Skin epidermis (tissue), 12 donors: ENCODE measurements at regions not wholly inside any gene's neighbourhood (a gene's known extent, or its start where the extent isn't known, plus 50 kb on each side); places are given as distances from the start of the nearest gene placed in this dataset.

Source experiments
- H3K27ac ChIP-seq, 21 experiments: fragments of 200-600 bp; sonication (generic) in 11 of 21; one replicate each; pipeline ENCODE4 v1.5.0; 2020; ENCODE audit warnings: mild to moderate bottlenecking in 3 of 21, inconsistent platforms in 2 of 21, moderate library complexity in 2 of 21
- H3K4me3 ChIP-seq, 7 experiments: fragments of 200-600 bp; sonication (generic) in 2 of 7; one replicate each; pipeline ENCODE4 v1.5.0; 2020; ENCODE audit warnings: inconsistent platforms in 2 of 7, mild to moderate bottlenecking in 2 of 7, moderate library complexity in 1 of 7

DNA sequence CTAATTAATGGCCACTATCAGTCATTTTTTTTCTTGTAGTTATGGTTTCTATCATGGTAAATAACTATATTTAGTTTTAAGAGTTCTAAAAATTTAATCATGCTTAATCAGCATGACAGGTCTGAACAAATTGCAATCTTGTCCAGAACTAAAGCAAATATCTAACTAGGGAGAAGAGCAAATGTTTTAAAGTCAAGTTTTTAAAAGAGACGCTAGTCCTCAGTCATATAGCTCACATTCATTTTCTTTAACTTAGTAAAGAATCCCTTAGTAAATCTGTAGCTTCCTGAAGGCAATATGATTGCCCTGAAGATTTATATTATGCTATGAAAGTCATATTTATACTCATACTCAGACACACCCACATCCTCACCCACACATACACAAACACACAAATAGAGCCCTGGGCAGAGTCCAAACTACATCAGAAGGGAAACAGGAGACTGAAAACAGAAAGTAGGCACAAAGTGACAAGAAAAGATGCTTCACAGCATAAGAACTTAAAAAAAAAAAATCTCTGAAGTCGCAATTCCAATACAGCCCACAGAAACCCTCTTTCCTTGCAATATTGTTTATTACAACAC is 1149.1 kb downstream of the SI start:
- H3K4me3 ChIP-seq, result no peak overlapping the region
- H3K27ac ChIP-seq, result no peak overlapping the region

DNA sequence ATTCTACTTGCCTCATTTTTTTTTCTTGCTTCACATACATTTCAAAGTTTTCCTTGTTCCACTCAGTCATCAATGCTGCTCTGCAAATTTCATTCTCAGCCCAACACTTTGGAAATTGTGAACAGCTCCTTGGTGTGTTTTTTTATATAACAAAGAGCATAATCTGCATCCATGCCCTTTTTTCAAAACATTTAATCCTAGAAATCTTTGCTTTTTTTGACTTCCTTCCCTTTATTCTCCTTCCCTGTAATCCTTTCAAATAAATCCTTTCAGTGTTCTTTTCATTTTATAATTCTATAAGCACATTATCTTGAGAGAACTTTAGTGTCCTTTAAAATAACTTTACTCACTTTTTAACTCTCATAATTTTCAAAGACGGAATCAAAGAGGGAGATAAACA is 1150.8 kb downstream of the SI start:
- H3K4me3 ChIP-seq, result no peak overlapping the region

DNA sequence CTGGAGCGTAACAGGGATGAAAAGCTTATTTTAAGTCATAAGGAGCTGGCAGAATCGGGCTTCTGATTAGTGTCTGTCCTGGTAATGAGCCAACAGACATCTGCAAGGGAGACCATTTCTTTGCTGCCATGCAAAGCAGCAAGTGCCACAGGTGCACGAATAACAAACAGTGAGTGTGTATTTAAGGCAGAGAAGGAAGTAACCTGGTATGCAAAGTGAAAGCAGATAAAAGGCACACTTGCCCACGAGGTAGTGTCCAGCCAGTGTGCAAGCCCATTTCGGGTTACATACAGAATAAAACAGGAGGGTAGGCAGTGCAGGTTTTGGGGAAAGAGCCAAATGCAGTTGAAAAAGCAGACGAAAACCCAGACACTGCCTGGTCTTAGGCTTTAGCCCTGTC is 1153.7 kb downstream of the SI start:
- H3K27ac ChIP-seq, result no peak overlapping the region
- H3K4me3 ChIP-seq, result no peak overlapping the region

More for the DNA sequence above, 1150.8 kb downstream of the SI start:
- H3K27ac ChIP-seq, result no peak overlapping the region

DNA sequence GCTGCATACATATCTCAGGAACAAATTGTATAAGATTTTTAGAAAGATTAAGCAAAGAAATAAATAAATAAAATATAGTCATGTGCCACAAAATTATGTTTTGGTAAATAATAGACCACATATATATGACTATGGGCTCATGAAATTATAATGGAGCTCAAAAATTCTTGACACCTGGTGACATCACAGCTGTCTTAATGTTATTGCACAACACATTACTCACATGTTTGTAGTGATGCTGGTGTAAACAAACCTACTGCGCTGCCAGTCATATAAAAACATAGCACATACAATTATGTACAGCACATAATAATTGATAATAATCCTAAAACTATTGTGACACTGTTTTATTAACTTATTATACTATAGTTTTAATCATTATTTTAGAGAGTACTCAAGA is 1159.1 kb downstream of the SI start:
- no peak overlapping the region for H3K27ac ChIP-seq
- H3K4me3 ChIP-seq, result no peak overlapping the region

DNA sequence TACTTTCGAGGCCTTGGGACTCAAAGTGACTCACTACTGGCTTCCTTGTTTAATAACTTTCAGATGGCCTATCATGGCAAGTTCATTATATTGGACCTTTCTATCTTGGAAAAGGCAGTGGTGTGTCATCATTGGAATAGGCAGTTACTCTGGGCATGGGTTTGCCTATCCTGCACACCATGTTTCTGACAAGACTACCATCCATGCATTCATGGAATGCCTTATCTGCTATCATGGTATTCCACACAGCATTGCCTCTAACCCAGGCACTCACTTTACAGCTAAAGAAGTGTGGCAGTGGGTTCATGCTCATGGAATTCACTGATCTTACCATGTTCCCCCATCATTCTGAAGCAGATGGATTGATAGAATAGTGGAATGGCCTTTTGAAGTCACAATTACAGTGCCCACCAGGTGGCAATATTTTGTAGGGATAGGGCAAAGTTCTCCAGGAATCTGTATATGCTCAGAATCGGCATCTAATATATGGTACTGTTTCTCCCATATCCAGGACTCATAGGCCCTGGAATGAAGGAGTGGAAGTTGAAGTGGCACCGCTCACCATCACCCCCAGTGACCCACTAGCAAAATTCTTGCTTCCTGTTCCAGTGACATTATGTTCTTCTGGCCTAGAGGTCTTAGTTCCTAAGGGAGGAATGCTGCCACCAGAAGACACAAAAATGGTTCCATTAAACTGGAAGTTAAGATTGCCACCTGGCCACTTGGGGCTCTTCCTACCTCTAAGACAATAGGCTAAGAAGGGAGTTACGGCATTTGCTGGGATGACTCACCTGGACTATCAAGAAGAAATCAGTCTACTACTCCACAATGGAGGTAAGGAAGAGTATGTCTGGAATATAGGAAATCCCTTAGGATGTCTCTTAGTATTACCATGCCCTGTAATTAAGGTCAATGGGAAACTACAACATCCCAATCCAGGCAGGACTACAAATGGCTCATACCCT is 1161.4 kb downstream of the SI start:
- Histone ChIP-seq H3K27ac (no peak overlapping the region), H3K4me3 (no peak overlapping the region)

DNA sequence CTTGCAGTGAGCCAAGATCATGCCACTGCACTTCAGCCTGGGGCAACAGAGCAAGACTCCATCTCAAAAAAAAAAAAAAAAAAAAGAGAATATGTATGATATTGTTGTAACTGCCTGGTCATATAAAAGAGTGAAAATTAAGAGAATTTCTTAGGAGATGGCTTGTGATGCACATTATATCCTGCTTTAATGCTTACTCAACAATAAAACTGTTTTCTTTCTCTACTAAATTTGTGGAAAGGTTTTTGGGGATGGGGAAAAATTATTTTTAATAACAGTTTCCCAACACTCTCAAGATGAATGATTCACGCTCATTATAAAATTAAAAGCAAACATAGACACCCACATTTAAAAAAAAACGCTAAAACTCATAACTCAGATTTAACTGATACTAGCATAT is 1163.0 kb downstream of the SI start:
- H3K27ac ChIP-seq, result no peak overlapping the region
- no peak overlapping the region for H3K4me3 ChIP-seq

DNA sequence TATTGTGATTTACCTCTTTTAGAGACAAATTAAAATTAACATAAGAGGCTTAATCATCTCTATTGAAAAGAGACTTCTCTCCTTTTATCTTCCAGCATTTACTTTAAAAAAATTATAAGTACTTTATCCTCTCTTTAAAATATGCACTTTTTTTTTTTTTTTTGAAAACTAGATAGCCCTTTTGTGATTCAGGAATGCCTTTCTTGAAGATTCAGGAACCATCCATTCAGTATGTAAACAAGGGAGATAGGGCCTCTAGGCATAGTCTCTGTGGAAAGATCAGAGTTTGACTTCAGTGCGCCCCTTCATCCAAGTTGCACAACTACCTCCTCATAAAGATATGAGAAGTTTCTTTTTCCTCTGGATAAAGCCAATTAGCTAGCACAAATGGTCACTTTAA is 1163.7 kb downstream of the SI start:
- H3K27ac ChIP-seq, result no peak overlapping the region
- H3K4me3 ChIP-seq, result no peak overlapping the region

DNA sequence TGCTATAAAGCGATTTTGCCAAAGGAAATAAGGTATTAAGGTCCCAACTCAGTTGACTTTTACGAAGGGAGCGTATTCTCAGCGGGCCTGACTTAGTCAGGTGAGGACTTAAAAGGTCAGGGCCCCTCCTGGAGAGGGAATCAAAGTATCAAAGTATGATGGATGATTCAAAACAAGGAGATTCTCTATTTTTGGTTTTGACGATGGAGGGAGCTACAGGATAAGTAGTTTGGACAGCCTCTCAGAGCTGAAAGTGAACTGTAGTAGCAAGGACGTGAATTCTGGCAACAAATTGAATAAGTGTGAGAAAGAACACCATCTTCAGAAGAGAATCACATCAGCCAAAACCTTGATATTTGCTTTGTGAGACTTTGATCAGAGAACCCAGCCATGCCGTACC is 1186.5 kb downstream of the SI start:
- Histone ChIP-seq H3K4me3 (no peak overlapping the region), H3K27ac (no peak overlapping the region)

DNA sequence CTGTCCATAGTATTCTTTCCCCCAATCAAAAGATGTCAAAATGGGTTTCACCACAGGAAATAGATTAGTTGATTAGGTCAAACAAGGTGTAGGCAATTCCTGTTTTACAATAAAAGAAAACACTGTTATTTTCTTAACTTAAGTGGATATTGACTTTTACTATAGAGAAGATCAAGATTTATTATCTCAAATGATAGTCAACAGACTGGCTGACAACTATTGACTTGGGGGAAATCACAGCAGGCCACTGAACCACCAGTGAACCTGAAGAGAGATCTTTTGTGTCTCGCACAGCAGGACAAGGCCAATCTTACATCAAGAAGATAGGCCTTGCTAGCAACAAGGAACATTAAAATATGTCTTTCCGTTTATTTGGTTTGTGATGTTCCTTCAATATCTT is 1187.6 kb downstream of the SI start:
- Histone ChIP-seq H3K27ac (no peak overlapping the region), H3K4me3 (no peak overlapping the region)

DNA sequence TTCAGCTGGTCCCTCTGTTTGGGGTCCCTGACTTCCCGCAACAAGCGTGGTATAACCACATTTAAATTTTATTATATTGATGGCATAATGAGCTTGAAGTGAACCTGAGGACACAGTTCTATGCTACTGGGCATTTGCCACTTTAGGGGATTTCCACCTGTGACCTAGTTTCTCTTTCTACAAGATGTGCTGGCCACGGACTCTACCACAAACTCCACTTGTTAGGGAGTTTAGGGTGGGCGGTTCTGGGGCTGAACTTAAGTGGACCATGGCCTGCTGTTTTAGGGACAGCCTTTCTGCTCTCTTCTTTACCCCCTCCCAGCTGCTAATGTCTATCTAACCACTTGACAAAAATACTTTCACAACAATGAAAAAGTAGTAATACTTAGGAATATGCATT is 1199.1 kb downstream of the SI start:
- no peak overlapping the region for H3K27ac ChIP-seq
- H3K4me3 ChIP-seq, result no peak overlapping the region

DNA sequence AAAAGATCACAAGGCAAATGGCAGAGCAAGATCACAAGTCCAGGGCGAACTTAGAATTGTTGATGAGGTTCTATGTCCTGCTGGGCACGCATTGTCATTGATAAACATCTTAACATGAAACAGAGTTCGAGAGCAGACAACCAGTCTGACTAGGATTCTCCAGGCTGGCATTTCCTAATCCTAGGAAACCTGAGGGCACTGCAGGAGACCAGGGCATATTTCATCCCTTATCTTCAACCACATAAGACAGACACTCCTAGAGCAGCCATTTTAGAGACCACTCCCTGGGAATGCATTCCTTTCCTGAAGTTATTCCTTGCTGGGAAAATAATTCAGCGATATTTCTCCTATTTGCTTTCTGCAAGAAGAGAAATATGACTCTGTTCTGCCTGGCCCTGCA is 1199.9 kb downstream of the SI start:
- Histone ChIP-seq H3K27ac (no peak overlapping the region), H3K4me3 (no peak overlapping the region)

DNA sequence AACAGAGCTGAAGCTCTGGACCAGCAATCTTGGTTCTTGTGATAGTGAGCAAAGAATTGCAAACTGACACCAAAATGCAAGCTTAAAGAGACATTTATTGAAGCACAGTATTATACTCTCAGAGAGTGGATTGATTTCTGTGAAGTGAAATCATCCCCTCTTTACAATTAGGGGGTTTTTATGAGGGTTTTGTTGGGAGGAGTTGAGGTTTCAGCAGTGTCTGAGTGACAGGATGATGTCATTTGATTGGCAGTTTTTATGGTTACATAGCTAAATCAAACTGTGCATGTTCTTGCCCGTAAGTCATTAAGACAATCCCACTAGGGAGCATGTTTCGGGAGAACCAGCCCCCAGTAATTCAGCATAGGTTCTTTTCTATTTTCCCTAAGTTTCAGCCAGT is 1200.5 kb downstream of the SI start:
- Histone ChIP-seq H3K4me3 (no peak overlapping the region), H3K27ac (no peak overlapping the region)

DNA sequence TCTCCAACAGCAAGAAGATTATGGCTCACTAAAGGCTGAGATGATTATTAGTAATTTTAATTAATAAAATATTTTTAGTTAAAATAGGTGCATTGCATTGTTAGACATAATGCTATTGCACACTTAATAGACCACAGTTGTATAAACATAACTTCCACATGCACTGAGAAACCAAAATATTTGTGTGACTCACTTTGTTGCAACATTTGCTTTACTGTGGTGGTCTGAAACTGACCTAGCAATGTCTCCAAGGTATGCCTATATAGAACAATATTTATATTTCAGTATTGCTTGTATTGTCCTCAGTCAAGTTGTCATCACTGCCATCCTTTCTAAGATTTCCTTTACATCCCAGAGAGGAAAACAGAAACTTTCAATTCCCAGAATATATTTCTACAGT is 1215.2 kb downstream of the SI start:
- no peak overlapping the region for H3K27ac ChIP-seq
- H3K4me3 ChIP-seq, result no peak overlapping the region

DNA sequence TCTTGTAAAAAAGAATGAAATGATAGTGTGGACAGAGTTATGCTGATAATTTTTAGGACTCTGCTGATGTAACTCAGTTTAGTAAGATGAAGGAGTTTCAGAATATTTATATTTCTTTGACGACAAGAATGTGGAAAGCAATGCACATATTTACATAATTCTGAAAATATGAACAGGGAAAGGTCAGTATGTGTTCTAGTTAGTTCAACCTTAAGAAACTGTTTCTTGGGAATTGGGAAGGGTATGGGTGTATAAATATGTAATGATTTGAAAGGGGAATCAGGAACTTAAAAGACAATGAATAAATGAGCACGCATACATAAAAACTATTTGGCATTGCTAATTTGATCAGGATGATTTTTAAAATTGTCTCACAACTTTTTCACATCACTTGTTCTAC is 1226.1 kb downstream of the SI start:
- H3K4me3 ChIP-seq, result no peak overlapping the region
- no peak overlapping the region for H3K27ac ChIP-seq

DNA sequence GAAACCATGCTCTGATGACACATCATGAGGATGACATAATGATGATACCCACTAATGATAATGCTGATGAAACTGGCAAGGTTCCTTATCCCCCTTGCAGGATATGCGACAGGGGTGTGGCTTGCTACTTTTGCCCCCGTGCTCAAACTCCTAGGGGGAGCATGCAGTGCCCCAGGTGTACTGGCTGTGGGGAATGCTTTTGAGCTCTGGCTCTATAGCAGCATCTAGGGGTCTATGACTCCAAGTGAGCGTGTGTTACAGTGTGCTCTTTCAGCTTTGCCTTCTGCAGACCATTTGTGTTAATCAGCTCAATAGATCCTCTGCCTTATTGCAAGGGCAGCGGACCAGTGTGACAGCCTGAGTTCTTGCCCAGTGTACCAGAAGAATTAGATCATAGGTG is 1239.5 kb downstream of the SI start:
- H3K4me3 ChIP-seq, result no peak overlapping the region
- H3K27ac ChIP-seq, result no peak overlapping the region

DNA sequence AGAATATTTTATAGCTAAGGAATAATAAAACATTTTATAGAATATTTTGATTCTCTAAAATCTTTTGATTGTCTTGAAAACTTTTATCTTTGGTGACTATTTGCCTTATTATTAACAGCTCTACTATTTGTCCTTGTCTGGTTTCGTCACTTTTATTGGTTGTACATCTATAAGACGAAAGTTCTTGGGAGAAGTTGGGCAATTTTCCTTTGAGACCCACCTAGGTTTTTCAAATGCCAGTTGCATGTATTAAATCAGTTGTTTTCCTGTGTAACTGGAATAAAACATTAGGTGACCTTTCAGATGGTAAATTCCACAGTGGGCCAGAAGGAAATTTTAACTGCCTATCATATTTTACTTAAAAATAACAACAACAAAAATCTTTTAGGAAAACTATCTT is 1245.7 kb downstream of the SI start:
- Histone ChIP-seq H3K4me3 (no peak overlapping the region), H3K27ac (no peak overlapping the region)

DNA sequence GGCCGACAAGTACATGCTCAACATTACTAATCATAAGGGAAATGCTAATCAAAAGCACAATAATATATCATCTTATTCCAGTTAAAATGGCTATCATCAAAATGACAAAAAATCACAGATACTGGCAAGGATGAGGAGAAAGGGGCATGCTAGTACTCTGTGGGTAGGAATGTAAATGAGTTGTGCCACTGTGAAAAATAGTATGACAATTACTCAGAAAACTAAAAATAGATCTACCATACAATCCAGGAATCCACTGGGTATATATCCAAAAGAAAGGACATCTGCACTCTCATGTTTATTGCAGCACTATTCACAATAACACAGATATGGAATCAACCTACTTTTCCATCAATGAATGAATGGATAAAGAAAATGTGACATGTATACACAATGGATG is 1256.5 kb downstream of the SI start:
- H3K27ac ChIP-seq, result no peak overlapping the region
- H3K4me3 ChIP-seq, result no peak overlapping the region

DNA sequence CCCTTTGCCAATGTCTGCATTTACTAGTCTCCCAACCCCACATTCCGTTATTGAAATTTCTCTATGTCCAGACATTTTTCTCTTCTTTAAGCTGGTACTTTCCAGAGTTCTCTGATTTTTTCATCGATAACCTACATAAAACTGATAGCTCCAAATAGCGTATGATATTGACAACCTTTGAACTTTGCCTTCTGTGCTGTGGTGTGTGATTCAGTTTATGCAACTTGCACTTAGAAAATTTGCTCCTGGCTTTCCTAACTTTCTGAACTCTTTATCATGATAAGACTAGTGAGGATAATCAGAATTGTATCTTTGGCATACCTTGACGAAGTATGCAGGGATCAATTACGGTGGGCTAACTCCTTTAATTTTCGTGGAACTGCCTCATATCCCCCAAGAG is 1261.3 kb downstream of the SI start:
- Histone ChIP-seq H3K27ac (no peak overlapping the region), H3K4me3 (no peak overlapping the region)

DNA sequence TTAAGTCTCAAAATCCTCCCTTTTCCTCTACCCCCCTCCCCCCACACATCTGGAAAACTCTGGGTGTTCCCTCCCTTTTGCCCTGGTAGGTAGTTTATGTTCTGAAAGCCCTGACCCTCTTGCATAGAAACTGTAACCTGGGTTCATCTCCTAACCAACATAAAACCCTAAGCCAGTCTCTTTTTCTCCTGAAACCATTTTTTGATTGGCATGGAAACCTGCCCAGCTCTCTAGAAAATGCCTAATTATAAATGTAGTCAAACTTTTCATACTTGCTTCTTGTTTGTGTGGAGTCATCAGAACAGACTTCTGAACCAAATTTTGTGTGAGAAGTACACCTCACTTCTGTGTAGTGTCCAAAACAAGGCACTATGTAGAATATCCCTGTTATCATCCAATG is 1264.4 kb downstream of the SI start:
- H3K4me3 ChIP-seq, result no peak overlapping the region
- H3K27ac ChIP-seq, result no peak overlapping the region

DNA sequence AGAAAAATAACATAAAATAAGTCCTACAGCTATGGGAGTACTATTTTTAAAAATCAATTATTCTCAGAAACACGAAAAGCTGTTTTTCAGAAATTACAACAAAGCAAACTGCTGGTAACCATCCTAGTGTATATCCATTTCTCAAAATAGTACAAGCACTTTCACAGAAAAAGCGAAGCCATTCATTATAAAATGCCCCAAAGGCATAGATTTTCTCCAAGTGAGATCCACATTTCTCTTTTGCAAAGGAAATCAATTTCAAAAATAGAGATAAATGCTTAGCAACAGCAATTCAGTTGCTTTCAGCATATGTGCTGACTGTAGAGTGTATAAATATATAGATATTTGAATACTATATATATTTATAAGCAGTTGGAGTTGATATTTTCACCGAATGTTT is 1266.3 kb downstream of the SI start:
- no peak overlapping the region for H3K4me3 ChIP-seq
- no peak overlapping the region for H3K27ac ChIP-seq

DNA sequence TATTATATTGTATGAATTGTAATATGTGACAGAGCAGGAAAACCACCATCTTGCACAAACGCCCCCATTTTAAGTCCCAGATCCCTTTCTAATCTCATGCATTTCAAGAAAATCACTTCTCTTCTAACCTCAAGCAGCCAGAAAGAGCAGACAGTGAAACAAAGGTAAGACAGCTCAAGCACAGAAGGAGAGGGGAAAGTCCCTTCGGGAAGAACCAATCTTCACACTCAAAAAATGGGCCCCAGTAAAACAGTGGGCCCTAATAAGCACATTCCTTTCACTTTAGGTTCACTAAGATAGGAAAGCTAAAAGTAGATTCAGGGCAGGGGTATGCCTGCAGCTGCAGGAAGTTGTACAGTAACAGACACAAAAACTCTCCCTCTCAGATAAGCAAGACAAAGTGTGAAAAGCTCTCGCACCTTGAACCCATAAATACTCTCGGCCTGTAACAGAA is 1268.7 kb downstream of the SI start:
- Histone ChIP-seq H3K4me3 (no peak overlapping the region), H3K27ac (no peak overlapping the region)

DNA sequence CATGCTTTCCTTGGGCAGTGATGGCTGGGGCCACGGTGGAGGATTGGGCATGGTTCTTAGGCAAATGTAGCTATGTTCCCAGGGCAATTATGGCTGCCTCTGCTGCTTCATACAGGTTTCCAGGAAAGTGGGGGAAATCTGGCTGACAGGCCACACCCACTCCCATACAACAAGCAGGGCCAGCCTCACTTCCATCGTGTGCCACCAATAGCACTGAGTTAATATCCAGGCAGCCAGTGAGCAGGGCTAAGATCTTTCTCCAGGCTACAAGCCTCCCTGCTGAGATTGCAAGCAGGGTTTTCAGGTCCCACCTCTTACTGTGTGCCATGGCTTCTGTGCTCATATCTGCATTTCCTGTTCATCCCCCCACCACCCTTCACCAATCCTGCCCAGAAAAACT is 1291.9 kb downstream of the SI start:
- Histone ChIP-seq H3K4me3 (no peak overlapping the region), H3K27ac (no peak overlapping the region)
